Liver (tissue), 8 donors: ENCODE measurements at regions not wholly inside any gene's neighbourhood (a gene's known extent, or its start where the extent isn't known, plus 50 kb on each side); places are given as distances from the start of the nearest gene placed in this dataset.

Experiments used
- DNase-seq: peaks from one replicate; pipeline ENCODE4 v3.0.0-alpha.2; 2017; ENCODE audit warnings: low spot score
- H3K27ac ChIP-seq, 2 donors: one replicate each; pipeline ENCODE4 v1.7.0; 2013; ENCODE audit warnings: inconsistent platforms in 2 of 2, low read length in 2 of 2, control low read depth in 1 of 2, low read depth in 1 of 2, mild to moderate bottlenecking in 1 of 2
- H3K27me3 ChIP-seq, 4 donors: one replicate each; pipeline versions ENCODE4 v1.6.1 to v1.7.0; 2013; ENCODE audit warnings: low read length in 3 of 4, inconsistent platforms in 1 of 4, mild to moderate bottlenecking in 1 of 4, moderate library complexity in 1 of 4; ENCODE audit not compliant: control insufficient read depth in 4 of 4, insufficient read depth in 4 of 4
- H3K36me3 ChIP-seq, 4 donors: one replicate each; pipeline versions ENCODE4 v1.6.1 to v1.7.0; 2013; ENCODE audit warnings: low read length in 3 of 4, mild to moderate bottlenecking in 3 of 4, low read depth in 1 of 4, moderate library complexity in 1 of 4; ENCODE audit not compliant: control insufficient read depth in 4 of 4, insufficient read depth in 3 of 4
- H3K4me1 ChIP-seq, 4 donors: one replicate each; pipeline versions ENCODE4 v1.6.1 to v1.7.0; 2013; ENCODE audit warnings: low read length in 3 of 4, mild to moderate bottlenecking in 3 of 4, moderate library complexity in 1 of 4; ENCODE audit not compliant: control insufficient read depth in 4 of 4, insufficient read depth in 4 of 4
- H3K4me3 ChIP-seq, 3 donors: one replicate each; pipeline versions ENCODE4 v1.6.1 to v1.7.0; 2013; ENCODE audit warnings: low read length in 3 of 3, control low read depth in 1 of 3, low read depth in 1 of 3, mild to moderate bottlenecking in 1 of 3
- H3K9ac ChIP-seq, 2 donors: one replicate each; pipeline ENCODE4 v1.7.0; 2013; ENCODE audit warnings: low read length in 2 of 2, mild to moderate bottlenecking in 2 of 2, moderate library complexity in 2 of 2, control low read depth in 1 of 2, low read depth in 1 of 2
- H3K9me3 ChIP-seq, 4 donors: one replicate each; pipeline versions ENCODE4 v1.6.1 to v1.7.0; 2013; ENCODE audit warnings: low read length in 3 of 4; ENCODE audit not compliant: control insufficient read depth in 4 of 4
- EGR1 ChIP-seq, 2 donors: IDR thresholded peaks; 2 replicates each; pipeline ENCODE4 v1.6.1; 2016 to 2018; ENCODE audit warnings: antibody characterized with exemption in 2 of 2, low read depth in 2 of 2
- FOXA1 ChIP-seq: IDR thresholded peaks from 2 replicates; pipeline ENCODE4 v1.6.1; 2016; ENCODE audit warnings: antibody characterized with exemption
- FOXA2 ChIP-seq: IDR thresholded peaks from 2 replicates; pipeline ENCODE4 v1.6.1; 2016; ENCODE audit warnings: antibody characterized with exemption
- GABPA ChIP-seq, 2 donors: IDR thresholded peaks in 1 of 2; conservative IDR thresholded peaks in 1 of 2; 2 replicates each; pipeline ENCODE4 v1.6.1; 2016; ENCODE audit warnings: antibody characterized with exemption in 2 of 2, mild to moderate bottlenecking in 1 of 2, moderate library complexity in 1 of 2
- HNF4A ChIP-seq, 2 donors: conservative IDR thresholded peaks; 2 replicates each; pipeline ENCODE4 v1.6.1; 2016; ENCODE audit warnings: antibody characterized with exemption in 2 of 2, mild to moderate bottlenecking in 2 of 2
- HNF4G ChIP-seq: IDR thresholded peaks from 2 replicates; pipeline ENCODE4 v1.6.1; 2016; ENCODE audit warnings: antibody characterized with exemption
- JUND ChIP-seq, 2 donors: IDR thresholded peaks; 2 replicates each; pipeline ENCODE4 v1.6.1; 2016; ENCODE audit warnings: antibody characterized with exemption in 2 of 2
- NR2F2 ChIP-seq: IDR thresholded peaks from 2 replicates; pipeline ENCODE4 v1.6.1; 2016; ENCODE audit warnings: antibody characterized with exemption
- RAD21 ChIP-seq, 2 donors: IDR thresholded peaks; 2 replicates each; pipeline ENCODE4 v1.6.1; 2016; ENCODE audit warnings: antibody characterized with exemption in 2 of 2, mild to moderate bottlenecking in 2 of 2
- RXRA ChIP-seq, 2 donors: IDR thresholded peaks; 2 replicates each; pipeline ENCODE4 v1.6.1; 2017 to 2018; ENCODE audit warnings: antibody characterized with exemption in 2 of 2, mild to moderate bottlenecking in 1 of 2
- SP1 ChIP-seq: IDR thresholded peaks from 2 replicates; pipeline ENCODE4 v1.6.1; 2018; ENCODE audit warnings: antibody characterized with exemption, mild to moderate bottlenecking
- TAF1 ChIP-seq: conservative IDR thresholded peaks from 2 replicates; pipeline ENCODE4 v1.6.1; 2016; ENCODE audit warnings: antibody characterized with exemption, mild to moderate bottlenecking
- YY1 ChIP-seq: IDR thresholded peaks from 2 replicates; pipeline ENCODE4 v1.6.1; 2016; ENCODE audit warnings: antibody characterized with exemption, mild to moderate bottlenecking
- WGBS: extraction: QIAGEN DNeasy Blood & Tissue Kit; methylation state at CpG from one replicate; pipeline ENCODE4 v1.1.7; 2013; 5-methylcytosine and 5-hydroxymethylcytosine counted together
- TF ChIP-seq, protein P1 (sequence below): IDR thresholded peaks from 2 replicates; pipeline ENCODE4 v1.6.1; 2016; ENCODE audit warnings: antibody characterized with exemption
- TF ChIP-seq, protein P2 (sequence below): fragments of 150-350 bp; IDR thresholded peaks from 2 replicates; pipeline ENCODE4 v1.5.1; 2017; ENCODE audit warnings: improper control_type of control experiment, low read depth, low read length; ENCODE audit not compliant: missing input control
- TF ChIP-seq, protein P3 (sequence below): IDR thresholded peaks from 2 replicates; pipeline ENCODE4 v1.6.1; 2016; ENCODE audit warnings: antibody characterized with exemption
- TF ChIP-seq, protein P4 (sequence below): IDR thresholded peaks from 2 replicates; pipeline ENCODE4 v1.6.1; 2016; ENCODE audit warnings: antibody characterized with exemption, mild to moderate bottlenecking
- TF ChIP-seq, protein P5 (sequence below): IDR thresholded peaks from 2 replicates; pipeline ENCODE4 v1.6.1; 2016; ENCODE audit warnings: antibody characterized with exemption
- donor health status: healthy.
- donor health status: healthy.
- donor health status: healthy.
- donor health status: healthy.
- donor health status: healthy.

DNA sequence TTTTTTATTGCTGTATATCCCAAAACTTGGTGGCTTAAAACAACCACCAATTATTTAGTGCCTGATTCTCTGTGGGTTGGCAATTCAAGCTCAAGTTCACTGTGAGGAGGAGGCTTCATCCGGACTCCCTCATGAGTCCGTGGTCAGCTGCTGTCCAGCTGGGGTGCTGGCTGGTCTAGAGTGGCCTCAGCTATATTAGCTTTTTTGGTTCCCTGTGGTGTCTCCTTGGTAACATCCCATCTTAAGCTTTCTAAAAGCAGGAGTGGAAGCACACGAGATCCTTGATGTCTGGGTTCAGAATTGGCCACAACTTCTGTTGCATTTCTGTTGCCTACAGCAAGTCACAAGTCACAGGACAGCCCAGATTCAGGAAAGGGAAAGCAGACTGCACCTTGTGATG, 536.5 kb upstream of the FZD8 start:
- DNase-seq = no peak
- Histone ChIP-seq H3K4me1 (no peaks in the 10 kb centered on the region), H3K9ac (no peak overlapping the region), H3K27me3 (no peaks in the 10 kb centered on the region), H3K36me3 (no peaks in the 10 kb centered on the region), H3K27ac (no peak overlapping the region), H3K4me3 (no peak overlapping the region), H3K9me3 (no peaks in the 10 kb centered on the region)
- TF ChIP-seq GABPA (IDR thresholded peaks at IDR 0.05 in 1 of 2, conservative IDR thresholded peaks at IDR 0.05 in 1 of 2) = no peak
- TF ChIP-seq, protein P1, sequence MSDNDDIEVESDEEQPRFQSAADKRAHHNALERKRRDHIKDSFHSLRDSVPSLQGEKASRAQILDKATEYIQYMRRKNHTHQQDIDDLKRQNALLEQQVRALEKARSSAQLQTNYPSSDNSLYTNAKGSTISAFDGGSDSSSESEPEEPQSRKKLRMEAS = no peak
- TF ChIP-seq, protein P2, sequence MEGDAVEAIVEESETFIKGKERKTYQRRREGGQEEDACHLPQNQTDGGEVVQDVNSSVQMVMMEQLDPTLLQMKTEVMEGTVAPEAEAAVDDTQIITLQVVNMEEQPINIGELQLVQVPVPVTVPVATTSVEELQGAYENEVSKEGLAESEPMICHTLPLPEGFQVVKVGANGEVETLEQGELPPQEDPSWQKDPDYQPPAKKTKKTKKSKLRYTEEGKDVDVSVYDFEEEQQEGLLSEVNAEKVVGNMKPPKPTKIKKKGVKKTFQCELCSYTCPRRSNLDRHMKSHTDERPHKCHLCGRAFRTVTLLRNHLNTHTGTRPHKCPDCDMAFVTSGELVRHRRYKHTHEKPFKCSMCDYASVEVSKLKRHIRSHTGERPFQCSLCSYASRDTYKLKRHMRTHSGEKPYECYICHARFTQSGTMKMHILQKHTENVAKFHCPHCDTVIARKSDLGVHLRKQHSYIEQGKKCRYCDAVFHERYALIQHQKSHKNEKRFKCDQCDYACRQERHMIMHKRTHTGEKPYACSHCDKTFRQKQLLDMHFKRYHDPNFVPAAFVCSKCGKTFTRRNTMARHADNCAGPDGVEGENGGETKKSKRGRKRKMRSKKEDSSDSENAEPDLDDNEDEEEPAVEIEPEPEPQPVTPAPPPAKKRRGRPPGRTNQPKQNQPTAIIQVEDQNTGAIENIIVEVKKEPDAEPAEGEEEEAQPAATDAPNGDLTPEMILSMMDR = no peak
- no peak for TF ChIP-seq SP1
- TF ChIP-seq NR2F2 = no peak
- no peak for TF ChIP-seq RXRA (IDR thresholded peaks at IDR 0.05)
- no peak for TF ChIP-seq HNF4A (conservative IDR thresholded peaks at IDR 0.05)
- no peak for TF ChIP-seq YY1
- 87% methylated on average over 3 of the region's 3 CpGs for WGBS

DNA sequence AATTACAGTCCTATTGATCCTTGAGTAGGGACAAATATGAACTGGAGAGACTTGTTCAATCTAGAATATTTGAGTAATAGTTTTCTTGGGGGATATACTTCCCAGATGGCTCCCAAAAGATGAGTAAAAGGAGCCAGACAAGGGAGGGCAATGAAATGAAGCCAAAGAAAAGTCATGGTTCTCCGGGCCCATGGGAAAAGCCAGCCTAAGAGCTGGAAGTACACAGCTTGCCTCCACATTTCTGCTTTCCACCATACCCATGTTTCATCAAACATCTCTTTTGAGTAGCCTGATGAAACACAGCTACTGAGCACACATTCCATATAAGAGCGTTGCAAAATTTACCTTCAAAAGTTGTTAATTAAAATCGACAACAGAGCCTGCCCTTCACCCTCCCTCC, 535.0 kb upstream of the FZD8 start:
- 84% methylated on average over 3 of the region's 3 CpGs for WGBS
- H3K36me3 ChIP-seq = no peaks in the 10 kb centered on the region
- no peak for DNase-seq

More for the DNA sequence above, 535.0 kb upstream of the FZD8 start:
- no peak overlapping the region for H3K4me3 ChIP-seq
- no peak overlapping the region for H3K27ac ChIP-seq
- no peaks in the 10 kb centered on the region for H3K4me1 ChIP-seq
- H3K9ac ChIP-seq = no peak overlapping the region
- TF ChIP-seq, protein P1 = no peak
- TF ChIP-seq, protein P3, sequence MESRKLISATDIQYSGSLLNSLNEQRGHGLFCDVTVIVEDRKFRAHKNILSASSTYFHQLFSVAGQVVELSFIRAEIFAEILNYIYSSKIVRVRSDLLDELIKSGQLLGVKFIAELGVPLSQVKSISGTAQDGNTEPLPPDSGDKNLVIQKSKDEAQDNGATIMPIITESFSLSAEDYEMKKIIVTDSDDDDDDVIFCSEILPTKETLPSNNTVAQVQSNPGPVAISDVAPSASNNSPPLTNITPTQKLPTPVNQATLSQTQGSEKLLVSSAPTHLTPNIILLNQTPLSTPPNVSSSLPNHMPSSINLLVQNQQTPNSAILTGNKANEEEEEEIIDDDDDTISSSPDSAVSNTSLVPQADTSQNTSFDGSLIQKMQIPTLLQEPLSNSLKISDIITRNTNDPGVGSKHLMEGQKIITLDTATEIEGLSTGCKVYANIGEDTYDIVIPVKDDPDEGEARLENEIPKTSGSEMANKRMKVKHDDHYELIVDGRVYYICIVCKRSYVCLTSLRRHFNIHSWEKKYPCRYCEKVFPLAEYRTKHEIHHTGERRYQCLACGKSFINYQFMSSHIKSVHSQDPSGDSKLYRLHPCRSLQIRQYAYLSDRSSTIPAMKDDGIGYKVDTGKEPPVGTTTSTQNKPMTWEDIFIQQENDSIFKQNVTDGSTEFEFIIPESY = no peak
- TF ChIP-seq HNF4A (conservative IDR thresholded peaks at IDR 0.05) = no peak
- no peak for TF ChIP-seq SP1
- TF ChIP-seq, protein P4, sequence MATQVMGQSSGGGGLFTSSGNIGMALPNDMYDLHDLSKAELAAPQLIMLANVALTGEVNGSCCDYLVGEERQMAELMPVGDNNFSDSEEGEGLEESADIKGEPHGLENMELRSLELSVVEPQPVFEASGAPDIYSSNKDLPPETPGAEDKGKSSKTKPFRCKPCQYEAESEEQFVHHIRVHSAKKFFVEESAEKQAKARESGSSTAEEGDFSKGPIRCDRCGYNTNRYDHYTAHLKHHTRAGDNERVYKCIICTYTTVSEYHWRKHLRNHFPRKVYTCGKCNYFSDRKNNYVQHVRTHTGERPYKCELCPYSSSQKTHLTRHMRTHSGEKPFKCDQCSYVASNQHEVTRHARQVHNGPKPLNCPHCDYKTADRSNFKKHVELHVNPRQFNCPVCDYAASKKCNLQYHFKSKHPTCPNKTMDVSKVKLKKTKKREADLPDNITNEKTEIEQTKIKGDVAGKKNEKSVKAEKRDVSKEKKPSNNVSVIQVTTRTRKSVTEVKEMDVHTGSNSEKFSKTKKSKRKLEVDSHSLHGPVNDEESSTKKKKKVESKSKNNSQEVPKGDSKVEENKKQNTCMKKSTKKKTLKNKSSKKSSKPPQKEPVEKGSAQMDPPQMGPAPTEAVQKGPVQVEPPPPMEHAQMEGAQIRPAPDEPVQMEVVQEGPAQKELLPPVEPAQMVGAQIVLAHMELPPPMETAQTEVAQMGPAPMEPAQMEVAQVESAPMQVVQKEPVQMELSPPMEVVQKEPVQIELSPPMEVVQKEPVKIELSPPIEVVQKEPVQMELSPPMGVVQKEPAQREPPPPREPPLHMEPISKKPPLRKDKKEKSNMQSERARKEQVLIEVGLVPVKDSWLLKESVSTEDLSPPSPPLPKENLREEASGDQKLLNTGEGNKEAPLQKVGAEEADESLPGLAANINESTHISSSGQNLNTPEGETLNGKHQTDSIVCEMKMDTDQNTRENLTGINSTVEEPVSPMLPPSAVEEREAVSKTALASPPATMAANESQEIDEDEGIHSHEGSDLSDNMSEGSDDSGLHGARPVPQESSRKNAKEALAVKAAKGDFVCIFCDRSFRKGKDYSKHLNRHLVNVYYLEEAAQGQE = no peak
- TF ChIP-seq RXRA (IDR thresholded peaks at IDR 0.05) = no peak
- TF ChIP-seq, protein P5, sequence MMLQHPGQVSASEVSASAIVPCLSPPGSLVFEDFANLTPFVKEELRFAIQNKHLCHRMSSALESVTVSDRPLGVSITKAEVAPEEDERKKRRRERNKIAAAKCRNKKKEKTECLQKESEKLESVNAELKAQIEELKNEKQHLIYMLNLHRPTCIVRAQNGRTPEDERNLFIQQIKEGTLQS = no peak
- TF ChIP-seq, protein P2 = no peak
- TF ChIP-seq NR2F2 = no peak
- TF ChIP-seq FOXA2 = no peak
- no peak for TF ChIP-seq JUND (IDR thresholded peaks at IDR 0.05)
- TF ChIP-seq RAD21 (IDR thresholded peaks at IDR 0.05) = no peak
- no peak for TF ChIP-seq EGR1 (IDR thresholded peaks at IDR 0.05; ENCODE audit: low read depth in 2 of 2)
- TF ChIP-seq HNF4G = no peak
- TF ChIP-seq GABPA (IDR thresholded peaks at IDR 0.05 in 1 of 2, conservative IDR thresholded peaks at IDR 0.05 in 1 of 2) = no peak
- no peak for TF ChIP-seq FOXA1
- TF ChIP-seq YY1 = no peak
- no peak for TF ChIP-seq TAF1
- no peaks in the 10 kb centered on the region for H3K9me3 ChIP-seq
- no peaks in the 10 kb centered on the region for H3K27me3 ChIP-seq
